ENCODE measurements at regions not wholly inside any gene's neighbourhood (a gene's known extent, or its start where the extent isn't known, plus 50 kb on each side); places are given as distances from the start of the nearest gene placed in this dataset.

GRCh38 chr2:192775459-192776262 lies 580.9 kb upstream of the TMEFF2 start:
- no peak for TF ChIP-seq CTCF (conservative IDR thresholded peaks at IDR 0.05; ENCODE audit: low read length)
- no peak for TF ChIP-seq EZH2phosphoT487 (IDR thresholded peaks at IDR 0.05; ENCODE audit: borderline replicate concordance, low read depth, low read length)
